Keratinocyte (primary cell): ENCODE measurements at regions not wholly inside any gene's neighbourhood (a gene's known extent, or its start where the extent isn't known, plus 50 kb on each side); places are given as distances from the start of the nearest gene placed in this dataset.

Experiments used
- CTCF ChIP-seq, 3 experiments: IDR thresholded peaks in 1 of 3; conservative IDR thresholded peaks in 1 of 3; optimal IDR thresholded peaks in 1 of 3; 2 replicates in 2 of 3; 3 replicates in 1 of 3; pipeline versions ENCODE3 to v1.5.1; 2011; ENCODE audit warnings: low read length in 3 of 3, mild to moderate bottlenecking in 3 of 3, moderate library complexity in 2 of 3, control low read depth in 1 of 3, inconsistent platforms in 1 of 3; ENCODE audit not compliant: insufficient read depth in 2 of 3; ENCODE audit errors: extremely low read depth in 1 of 3
- EZH2 ChIP-seq: IDR thresholded peaks from one replicate; pipeline ENCODE4 v1.6.1; 2012; ENCODE audit warnings: inconsistent platforms, mild to moderate bottlenecking, low read length, moderate library complexity

DNA sequence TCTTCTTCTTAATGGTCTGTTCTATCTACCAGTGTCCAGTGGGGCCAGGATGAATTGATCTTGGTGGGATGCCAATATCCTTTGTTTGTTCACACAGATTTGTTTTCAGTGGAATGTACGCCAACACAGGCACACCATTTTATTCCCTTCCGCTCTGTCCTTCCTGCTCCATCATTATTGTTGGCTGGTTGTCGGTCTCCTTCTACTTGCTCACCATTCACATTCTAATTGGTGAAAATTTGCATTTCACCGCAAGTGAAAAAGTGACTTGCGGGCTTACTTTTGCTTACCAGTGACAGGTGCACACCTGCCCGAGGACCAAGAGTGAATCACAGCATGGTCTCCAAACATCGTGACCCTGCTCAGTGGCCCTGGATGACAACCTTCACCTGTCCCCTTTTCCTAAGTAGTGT is 148.3 kb downstream of the NOC3L start:
- TF ChIP-seq CTCF (optimal IDR thresholded peaks at IDR 0.05 in 1 of 3, IDR thresholded peaks at IDR 0.05 in 1 of 3, conservative IDR thresholded peaks at IDR 0.05 in 1 of 3; ENCODE audit: extremely low read depth in 1 of 3, insufficient read depth in 2 of 3, low read length in 3 of 3) (no peak), EZH2 (no peak)
